CD4-positive, alpha-beta memory T cell (primary cell): ENCODE measurements at regions not wholly inside any gene's neighbourhood (a gene's known extent, or its start where the extent isn't known, plus 50 kb on each side); places are given as distances from the start of the nearest gene placed in this dataset.

Source experiments
- CTCF ChIA-PET: fragments of 350-600 bp; sonication (Branson Sonifier 250); formaldehyde crosslinking; loops from one replicate; lab custom pipeline; 2021; ENCODE audit warnings: inconsistent platforms; ENCODE audit not compliant: partially characterized antibody; lab: Charles Lee
- POLR2A ChIA-PET: fragments of 350-600 bp; sonication (Branson Sonifier 250); formaldehyde crosslinking; loops from one replicate; lab custom pipeline; 2021; ENCODE audit not compliant: partially characterized antibody; lab: Charles Lee
- DNase-seq, 5 donors: peaks; one replicate each; pipeline versions ENCODE4 v3.0.0 to v3.0.0-alpha.2; 2020 to 2022; ENCODE audit warnings: mixed read lengths in 1 of 5
- H3K27ac ChIP-seq: one replicate; pipeline ENCODE4 v1.7.0; 2013; ENCODE audit warnings: low read depth, low read length
- H3K27me3 ChIP-seq: 2 replicates; pipeline ENCODE4 v1.7.0; 2013; ENCODE audit warnings: mild to moderate bottlenecking, low read length, moderate library complexity; ENCODE audit not compliant: insufficient read depth
- H3K36me3 ChIP-seq: 2 replicates; pipeline ENCODE4 v1.7.0; 2013; ENCODE audit warnings: mild to moderate bottlenecking, low read length, moderate library complexity; ENCODE audit not compliant: insufficient read depth
- H3K4me1 ChIP-seq: 2 replicates; pipeline ENCODE4 v1.7.0; 2013; ENCODE audit warnings: mild to moderate bottlenecking, low read length, moderate library complexity; ENCODE audit not compliant: insufficient read depth
- H3K4me3 ChIP-seq, 2 donors: one replicate each; pipeline ENCODE4 v1.7.0; 2013; ENCODE audit warnings: low read length in 2 of 2, mild to moderate bottlenecking in 1 of 2
- H3K9me3 ChIP-seq, 2 donors: one replicate each; pipeline ENCODE4 v1.7.0; 2013; ENCODE audit warnings: low read length in 2 of 2, control low read depth in 1 of 2; ENCODE audit not compliant: control insufficient read depth in 1 of 2
- H3K27ac Mint-ChIP-seq, 7 donors: one replicate each; pipeline ENCODE4 v1.8.0; 2020 to 2021; ENCODE audit warnings: mixed read lengths in 7 of 7, mild to moderate bottlenecking in 6 of 7, inconsistent platforms in 3 of 7, moderate library complexity in 3 of 7
- H3K27me3 Mint-ChIP-seq, 2 donors: one replicate each; pipeline ENCODE4 v1.8.0; 2020 to 2021; ENCODE audit warnings: mixed read lengths in 2 of 2
- H3K36me3 Mint-ChIP-seq, 2 donors: one replicate each; pipeline ENCODE4 v1.8.0; 2020 to 2021; ENCODE audit warnings: mixed read lengths in 2 of 2, inconsistent platforms in 1 of 2, mild to moderate bottlenecking in 1 of 2
- H3K4me1 Mint-ChIP-seq, 4 donors: one replicate each; pipeline ENCODE4 v1.8.0; 2020 to 2021; ENCODE audit warnings: mixed read lengths in 4 of 4, mild to moderate bottlenecking in 1 of 4
- H3K4me3 Mint-ChIP-seq, 8 donors: one replicate each; pipeline ENCODE4 v1.8.0; 2020 to 2021; ENCODE audit warnings: mixed read lengths in 8 of 8, mild to moderate bottlenecking in 7 of 8, moderate library complexity in 6 of 8, inconsistent platforms in 3 of 8
- H3K9me3 Mint-ChIP-seq, 8 donors: one replicate each; pipeline ENCODE4 v1.8.0; 2020 to 2021; ENCODE audit warnings: mixed read lengths in 8 of 8, mild to moderate bottlenecking in 5 of 8, inconsistent platforms in 3 of 8, moderate library complexity in 1 of 8
- intact Hi-C: fragments of 100-400 bp; cut with micrococcal nuclease; formaldehyde crosslinking; loops from one replicate; pipeline ENCODE4 v1.15.1; 2023

- ChIA-PET CTCF (no interaction called here), POLR2A (interaction anchor here (0.6 kb wide), 1 partner anchor 980 kb away, joined by 3 read pairs; no protein-coding TSS in a partner anchor)
- H3K4me1 ChIP-seq = no peaks in the 10 kb centered on the region
- peaks cover 0 to 2% of the 10 kb centered on the region in 2 donors for H3K27me3 Mint-ChIP-seq
- no peaks in the 10 kb centered on the region for H3K36me3 Mint-ChIP-seq
- H3K27ac ChIP-seq = no peak overlapping the region
- no peaks in the 10 kb centered on the region for H3K27me3 ChIP-seq
- no peak overlapping the region for H3K4me3 ChIP-seq
- no peak overlapping the region for H3K27ac Mint-ChIP-seq
- no peak for DNase-seq
- H3K4me1 Mint-ChIP-seq = peaks cover 0 to 5% (median under 1%) of the 10 kb centered on the region in 4 donors
- no peaks in the 10 kb centered on the region for H3K9me3 ChIP-seq
- H3K36me3 ChIP-seq = no peaks in the 10 kb centered on the region
- H3K4me3 Mint-ChIP-seq = peak overlapping the region in 1 of 8 donors; percentile 59
- intact Hi-C loops = no loop called here
- peaks cover 0 to 4% (median 0%) of the 10 kb centered on the region in 8 donors for H3K9me3 Mint-ChIP-seq
These were observed 857.6 kb downstream of the GATA3 start for GRCh38 chr10:8912108-8912507.

- intact Hi-C loops = no loop called here
- Mint-ChIP-seq H3K4me1 (peaks cover 0 to 5% (median 1%) of the 10 kb centered on the region in 4 donors), H3K27me3 (peaks cover 0 to 2% of the 10 kb centered on the region in 2 donors), H3K27ac (no peak overlapping the region), H3K9me3 (peaks cover 0 to 4% (median 0%) of the 10 kb centered on the region in 8 donors), H3K4me3 (peak overlapping the region in 2 of 8 donors; percentile 5 to 42), H3K36me3 (no peaks in the 10 kb centered on the region)
- CTCF ChIA-PET = interaction anchor here (1.2 kb wide), 1 partner anchor 10 kb away, joined by 3 read pairs; no protein-coding TSS in a partner anchor
- no peaks in the 10 kb centered on the region for H3K9me3 ChIP-seq
- no peak for DNase-seq
- POLR2A ChIA-PET = no interaction called here
- H3K27ac ChIP-seq = no peak overlapping the region
- H3K4me1 ChIP-seq = no peaks in the 10 kb centered on the region
- no peak overlapping the region for H3K4me3 ChIP-seq
- H3K27me3 ChIP-seq = no peaks in the 10 kb centered on the region
- H3K36me3 ChIP-seq = no peaks in the 10 kb centered on the region
These were observed 859.2 kb downstream of the GATA3 start for GRCh38 chr10:8913720-8914119.

GRCh38 chr10:8919280-8919679 is 864.8 kb downstream of the GATA3 start:
- H3K36me3 Mint-ChIP-seq = no peaks in the 10 kb centered on the region
- CTCF ChIA-PET = no interaction called here
- no peak for DNase-seq

GRCh38 chr10:8921568-8921967 is 867.1 kb downstream of the GATA3 start:
- Histone ChIP-seq H3K9me3 (no peaks in the 10 kb centered on the region), H3K4me1 (no peaks in the 10 kb centered on the region), H3K27ac (no peak overlapping the region), H3K4me3 (no peak overlapping the region), H3K36me3 (no peaks in the 10 kb centered on the region), H3K27me3 (no peaks in the 10 kb centered on the region)
- no peak overlapping the region for H3K27ac Mint-ChIP-seq
- ChIA-PET POLR2A (no interaction called here), CTCF (no interaction called here)
- intact Hi-C loops = no loop called here
- no peak overlapping the region for H3K4me3 Mint-ChIP-seq
- H3K36me3 Mint-ChIP-seq = no peaks in the 10 kb centered on the region
- peaks cover 0 to 6% (median 2%) of the 10 kb centered on the region in 4 donors for H3K4me1 Mint-ChIP-seq
- peaks cover 0 to 2% (median 0%) of the 10 kb centered on the region in 8 donors for H3K9me3 Mint-ChIP-seq
- no peak for DNase-seq
- no peaks in the 10 kb centered on the region for H3K27me3 Mint-ChIP-seq

More at GRCh38 chr10:8919280-8919679, 864.8 kb downstream of the GATA3 start:
- Histone ChIP-seq H3K27ac (no peak overlapping the region), H3K4me1 (no peaks in the 10 kb centered on the region), H3K36me3 (no peaks in the 10 kb centered on the region), H3K27me3 (no peaks in the 10 kb centered on the region), H3K9me3 (no peaks in the 10 kb centered on the region), H3K4me3 (no peak overlapping the region)
- intact Hi-C loops = no loop called here
- peaks cover 0 to 1% of the 10 kb centered on the region in 2 donors for H3K27me3 Mint-ChIP-seq
- POLR2A ChIA-PET = no interaction called here
- peaks cover 0 to 6% (median 2%) of the 10 kb centered on the region in 4 donors for H3K4me1 Mint-ChIP-seq
- H3K27ac Mint-ChIP-seq = no peak overlapping the region
- H3K4me3 Mint-ChIP-seq = peak overlapping the region in 1 of 8 donors; percentile 2
- peaks cover 0 to 3% (median 0%) of the 10 kb centered on the region in 8 donors for H3K9me3 Mint-ChIP-seq

- Mint-ChIP-seq H3K9me3 (peaks cover 0 to 2% (median 0%) of the 10 kb centered on the region in 8 donors), H3K4me1 (peaks cover 0 to 6% (median 1%) of the 10 kb centered on the region in 4 donors), H3K27me3 (peaks cover 0 to 2% of the 10 kb centered on the region in 2 donors), H3K27ac (peak overlapping the region in 1 of 7 donors; percentile 25), H3K4me3 (no peak overlapping the region), H3K36me3 (no peaks in the 10 kb centered on the region)
- H3K4me1 ChIP-seq = no peaks in the 10 kb centered on the region
- no peak for DNase-seq
- intact Hi-C loops = no loop called here
- no peaks in the 10 kb centered on the region for H3K36me3 ChIP-seq
- H3K27ac ChIP-seq = no peak overlapping the region
- H3K4me3 ChIP-seq = no peak overlapping the region
- no peaks in the 10 kb centered on the region for H3K9me3 ChIP-seq
- H3K27me3 ChIP-seq = no peaks in the 10 kb centered on the region
- ChIA-PET CTCF (interaction anchor here (1.2 kb wide), 1 partner anchor 10 kb away, joined by 3 read pairs; no protein-coding TSS in a partner anchor), POLR2A (no interaction called here)
These were observed 868.6 kb downstream of the GATA3 start for GRCh38 chr10:8923096-8923495.

- intact Hi-C loops = no loop called here
- H3K9me3 ChIP-seq = no peaks in the 10 kb centered on the region
- Mint-ChIP-seq H3K36me3 (no peaks in the 10 kb centered on the region), H3K9me3 (peaks cover 0 to 2% (median 0%) of the 10 kb centered on the region in 8 donors), H3K27ac (no peak overlapping the region), H3K4me3 (no peak overlapping the region), H3K4me1 (no peaks in the 10 kb centered on the region), H3K27me3 (peaks cover 0 to 2% of the 10 kb centered on the region in 2 donors)
- no peaks in the 10 kb centered on the region for H3K4me1 ChIP-seq
- DNase-seq = no peak
- H3K27me3 ChIP-seq = no peaks in the 10 kb centered on the region
- H3K27ac ChIP-seq = no peak overlapping the region
- H3K4me3 ChIP-seq = no peak overlapping the region
- ChIA-PET CTCF (no interaction called here), POLR2A (no interaction called here)
- H3K36me3 ChIP-seq = no peaks in the 10 kb centered on the region
These were observed 873.2 kb downstream of the GATA3 start for GRCh38 chr10:8927705-8928104.

- H3K4me3 ChIP-seq = no peak overlapping the region
- CTCF ChIA-PET = no interaction called here
- Mint-ChIP-seq H3K36me3 (peaks cover 1 to 4% of the 10 kb centered on the region in 2 donors), H3K27me3 (peaks cover 2 to 4% of the 10 kb centered on the region in 2 donors), H3K4me3 (no peak overlapping the region), H3K4me1 (peaks cover 0 to 3% (median 1%) of the 10 kb centered on the region in 4 donors), H3K27ac (no peak overlapping the region), H3K9me3 (peaks cover 0 to 12% (median 2%) of the 10 kb centered on the region in 8 donors)
- no peak overlapping the region for H3K27ac ChIP-seq
- H3K9me3 ChIP-seq = no peaks in the 10 kb centered on the region
- intact Hi-C loops = no loop called here
- H3K4me1 ChIP-seq = no peaks in the 10 kb centered on the region
- H3K27me3 ChIP-seq = no peaks in the 10 kb centered on the region
- no peaks in the 10 kb centered on the region for H3K36me3 ChIP-seq
- POLR2A ChIA-PET = no interaction called here
- no peak for DNase-seq
These were observed 892.0 kb downstream of the GATA3 start for GRCh38 chr10:8946451-8946850.
